Activated CD8-positive, alpha-beta memory T cell treated with anti-CD3 and anti-CD28 coated beads, Interleukin-2, amount 10 ng/mL, durations not matched to agents 7 days and 5 days (primary cell): ENCODE measurements at regions not wholly inside any gene's neighbourhood (a gene's known extent, or its start where the extent isn't known, plus 50 kb on each side); places are given as distances from the start of the nearest gene placed in this dataset.

Experiments used
- ATAC-seq: fragments of 150-1000 bp; cut with Tn5 transposase; one replicate; pipeline ENCODE4 v1.10.0; 2021; ENCODE audit warnings: moderate library complexity
- CTCF ChIA-PET: fragments of 350-600 bp; sonication (Branson Sonifier 250); formaldehyde crosslinking; loops from one replicate; lab custom pipeline; 2021; ENCODE audit warnings: antibody characterized with exemption; lab: Charles Lee
- DNase-seq: peaks from one replicate; pipeline ENCODE4 v3.0.0-alpha.2; 2020
- H3K27ac Mint-ChIP-seq: one replicate; pipeline ENCODE4 v1.8.0; 2021; ENCODE audit warnings: mild to moderate bottlenecking, mixed read lengths
- H3K27me3 Mint-ChIP-seq: one replicate; pipeline ENCODE4 v1.8.0; 2021; ENCODE audit warnings: mixed read lengths
- H3K36me3 Mint-ChIP-seq: one replicate; pipeline ENCODE4 v1.8.0; 2021; ENCODE audit warnings: mild to moderate bottlenecking, mixed read lengths
- H3K4me1 Mint-ChIP-seq: one replicate; pipeline ENCODE4 v1.8.0; 2021; ENCODE audit warnings: mixed read lengths
- H3K4me3 Mint-ChIP-seq: one replicate; pipeline ENCODE4 v1.8.0; 2021; ENCODE audit warnings: mild to moderate bottlenecking, moderate library complexity, mixed read lengths
- H3K9me3 Mint-ChIP-seq: one replicate; pipeline ENCODE4 v1.8.0; 2022; ENCODE audit warnings: low read depth, mixed read lengths

DNA sequence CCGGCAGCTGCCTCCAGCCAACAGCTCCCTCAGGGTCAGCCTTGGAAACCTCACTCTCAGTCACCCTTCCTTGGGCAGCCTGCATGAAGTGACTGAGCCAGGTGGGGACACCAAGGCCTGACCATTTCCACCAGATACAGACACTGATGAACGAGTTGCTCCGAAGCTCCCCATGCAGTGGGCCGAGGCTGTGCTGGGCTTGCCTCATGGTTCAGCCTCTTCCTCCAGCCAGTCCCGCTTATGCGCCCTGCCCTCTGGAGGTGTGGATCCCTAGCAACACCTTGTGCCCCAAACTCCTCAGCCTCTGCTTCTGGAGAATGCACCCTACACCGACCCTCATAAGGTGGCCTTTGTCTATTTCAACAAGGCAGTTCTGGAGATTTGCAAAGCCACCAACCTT, 236.0 kb downstream of the RRAGC start:
- no peaks in the 10 kb centered on the region for H3K27me3 Mint-ChIP-seq
- no peaks in the 10 kb centered on the region for H3K36me3 Mint-ChIP-seq
- no peaks in the 10 kb centered on the region for H3K4me1 Mint-ChIP-seq
- CTCF ChIA-PET, result interaction anchor here (0.7 kb wide), 1 partner anchor 15 kb away, joined by 3 read pairs; no protein-coding TSS in a partner anchor
- ATAC-seq (no peak), DNase-seq (no peak)
- no peak overlapping the region for H3K4me3 Mint-ChIP-seq
- H3K9me3 Mint-ChIP-seq, result no peaks in the 10 kb centered on the region
- no peak overlapping the region for H3K27ac Mint-ChIP-seq

GRCh38 chr1:38622197-38622596, 237.4 kb downstream of the RRAGC start:
- H3K9me3 Mint-ChIP-seq, result no peaks in the 10 kb centered on the region
- no peak overlapping the region for H3K4me3 Mint-ChIP-seq
- ATAC-seq (no peak), DNase-seq (no peak)
- no peak overlapping the region for H3K27ac Mint-ChIP-seq
- peaks cover 7% of the 10 kb centered on the region for H3K27me3 Mint-ChIP-seq
- CTCF ChIA-PET, result no interaction called here
- H3K36me3 Mint-ChIP-seq, result no peaks in the 10 kb centered on the region
- H3K4me1 Mint-ChIP-seq, result no peaks in the 10 kb centered on the region

- no peak overlapping the region for H3K27ac Mint-ChIP-seq
These were observed 242.7 kb downstream of the RRAGC start for GRCh38 chr1:38616846-38617245.

GRCh38 chr1:38615680-38616079, 243.9 kb downstream of the RRAGC start:
- Mint-ChIP-seq H3K9me3 (no peaks in the 10 kb centered on the region), H3K4me1 (no peaks in the 10 kb centered on the region), H3K27ac (no peak overlapping the region), H3K27me3 (peaks cover 22% of the 10 kb centered on the region), H3K36me3 (no peaks in the 10 kb centered on the region), H3K4me3 (no peak overlapping the region)
- DNase-seq (no peak), ATAC-seq (no peak)
- CTCF ChIA-PET, result no interaction called here

More at GRCh38 chr1:38616846-38617245, 242.7 kb downstream of the RRAGC start:
- DNase-seq (no peak), ATAC-seq (no peak)
- Mint-ChIP-seq H3K27me3 (peaks cover 19% of the 10 kb centered on the region), H3K9me3 (no peaks in the 10 kb centered on the region), H3K4me3 (no peak overlapping the region), H3K4me1 (no peaks in the 10 kb centered on the region), H3K36me3 (no peaks in the 10 kb centered on the region)
- CTCF ChIA-PET, result no interaction called here

DNA sequence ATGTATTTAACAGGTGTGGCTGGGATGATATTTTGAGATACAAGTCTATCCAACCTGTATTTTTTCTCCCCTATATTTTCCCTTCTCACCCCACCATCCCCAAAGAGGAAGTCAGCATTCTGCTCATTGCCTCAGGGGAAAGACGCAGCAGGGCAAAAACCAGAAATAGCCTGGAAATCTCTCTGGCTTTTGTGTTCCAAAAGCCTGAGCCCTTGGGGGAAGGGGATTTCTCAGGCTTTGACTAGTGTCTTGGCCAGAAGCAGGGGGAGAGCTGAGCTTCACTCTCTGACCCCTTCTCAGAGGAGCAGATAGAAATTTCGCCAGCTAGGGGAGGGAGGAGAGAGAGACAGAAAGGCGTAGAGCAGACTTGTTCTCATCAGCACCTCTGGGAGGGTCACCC, 244.7 kb downstream of the RRAGC start:
- Mint-ChIP-seq H3K27ac (no peak overlapping the region), H3K27me3 (peaks cover 22% of the 10 kb centered on the region), H3K36me3 (no peaks in the 10 kb centered on the region), H3K4me3 (no peak overlapping the region), H3K4me1 (no peaks in the 10 kb centered on the region), H3K9me3 (no peaks in the 10 kb centered on the region)
- ATAC-seq (no peak), DNase-seq (no peak)
- CTCF ChIA-PET, result no interaction called here

DNA sequence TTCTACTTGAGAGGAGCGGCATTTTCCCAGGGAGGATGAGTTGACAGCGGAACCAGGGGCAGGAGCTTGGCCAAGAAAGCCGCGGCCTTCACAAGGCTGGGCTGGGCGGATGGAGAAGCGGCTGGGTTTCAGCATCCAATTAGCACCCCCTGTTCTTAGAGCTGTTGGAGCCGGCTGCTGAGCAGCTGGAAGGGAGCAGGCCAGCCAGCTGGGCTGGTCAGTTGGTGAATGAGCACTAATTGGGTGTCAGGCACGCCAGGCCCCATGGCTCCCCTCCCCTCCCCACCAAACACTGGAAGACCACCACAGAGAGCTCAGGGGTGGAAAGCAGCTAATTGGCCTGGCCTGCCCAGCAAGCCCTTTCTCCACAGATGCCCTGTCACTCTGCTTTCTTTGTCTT, 245.6 kb downstream of the RRAGC start:
- no peak for DNase-seq
- Mint-ChIP-seq H3K36me3 (no peaks in the 10 kb centered on the region), H3K4me3 (no peak overlapping the region), H3K4me1 (no peaks in the 10 kb centered on the region), H3K27me3 (peaks cover 29% of the 10 kb centered on the region), H3K9me3 (no peaks in the 10 kb centered on the region), H3K27ac (no peak overlapping the region)
- no peak for ATAC-seq
- CTCF ChIA-PET, result no interaction called here

DNA sequence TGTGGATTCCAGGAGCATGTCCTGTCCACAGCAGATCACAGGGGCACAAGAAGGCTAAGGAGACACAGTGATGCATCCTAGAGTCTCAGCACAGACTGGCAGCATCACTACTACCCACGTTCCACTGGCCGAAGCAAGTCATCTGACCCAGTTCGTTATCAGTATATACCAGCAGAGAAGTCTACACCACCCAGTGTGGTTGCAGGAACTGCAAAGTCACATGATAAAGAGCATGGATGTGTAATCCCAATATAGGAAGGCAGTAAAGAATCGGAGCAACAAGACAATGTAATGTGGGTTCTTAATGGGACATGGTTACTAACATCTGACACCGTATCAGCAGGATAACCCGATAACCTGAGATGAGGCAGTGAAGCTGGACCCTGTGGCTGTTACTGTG, 246.6 kb downstream of the RRAGC start:
- no peak overlapping the region for H3K27ac Mint-ChIP-seq
- ATAC-seq (no peak), DNase-seq (no peak)
- H3K27me3 Mint-ChIP-seq, result peaks cover 30% of the 10 kb centered on the region
- no peaks in the 10 kb centered on the region for H3K36me3 Mint-ChIP-seq
- no peak overlapping the region for H3K4me3 Mint-ChIP-seq
- CTCF ChIA-PET, result no interaction called here
- no peaks in the 10 kb centered on the region for H3K4me1 Mint-ChIP-seq
- H3K9me3 Mint-ChIP-seq, result no peaks in the 10 kb centered on the region

DNA sequence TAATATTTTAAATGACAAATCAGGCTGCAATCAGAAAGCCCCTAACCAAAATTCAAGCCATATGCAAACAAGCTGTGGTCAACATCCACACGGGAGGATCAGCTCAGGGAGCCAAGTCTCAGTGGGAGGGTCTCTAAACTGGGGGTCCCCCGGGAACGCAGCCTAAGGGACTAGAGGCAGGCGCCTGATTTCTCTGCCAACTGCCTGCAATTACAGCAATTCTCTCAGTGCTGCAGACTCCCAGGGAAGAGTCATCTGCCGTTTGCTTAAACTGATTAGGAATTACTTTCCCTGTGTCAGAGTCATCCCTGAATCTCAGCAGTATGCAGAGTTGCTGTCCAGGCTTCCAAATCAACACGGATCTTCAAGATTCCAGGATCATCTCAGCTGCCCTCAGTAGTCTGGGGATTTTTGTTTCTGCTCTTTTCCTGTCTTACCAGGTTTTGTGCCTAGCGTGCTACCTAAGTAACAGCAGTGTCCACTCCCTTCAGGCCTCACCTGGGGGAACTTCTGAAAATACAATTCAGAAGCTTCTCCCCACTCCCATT, 247.8 kb downstream of the RRAGC start:
- no peak for ATAC-seq
- DNase-seq, result no peak
- CTCF ChIA-PET, result no interaction called here
- Mint-ChIP-seq H3K27me3 (peaks cover 24% of the 10 kb centered on the region), H3K9me3 (no peaks in the 10 kb centered on the region), H3K4me3 (no peak overlapping the region), H3K27ac (no peak overlapping the region), H3K4me1 (no peaks in the 10 kb centered on the region), H3K36me3 (no peaks in the 10 kb centered on the region)

DNA sequence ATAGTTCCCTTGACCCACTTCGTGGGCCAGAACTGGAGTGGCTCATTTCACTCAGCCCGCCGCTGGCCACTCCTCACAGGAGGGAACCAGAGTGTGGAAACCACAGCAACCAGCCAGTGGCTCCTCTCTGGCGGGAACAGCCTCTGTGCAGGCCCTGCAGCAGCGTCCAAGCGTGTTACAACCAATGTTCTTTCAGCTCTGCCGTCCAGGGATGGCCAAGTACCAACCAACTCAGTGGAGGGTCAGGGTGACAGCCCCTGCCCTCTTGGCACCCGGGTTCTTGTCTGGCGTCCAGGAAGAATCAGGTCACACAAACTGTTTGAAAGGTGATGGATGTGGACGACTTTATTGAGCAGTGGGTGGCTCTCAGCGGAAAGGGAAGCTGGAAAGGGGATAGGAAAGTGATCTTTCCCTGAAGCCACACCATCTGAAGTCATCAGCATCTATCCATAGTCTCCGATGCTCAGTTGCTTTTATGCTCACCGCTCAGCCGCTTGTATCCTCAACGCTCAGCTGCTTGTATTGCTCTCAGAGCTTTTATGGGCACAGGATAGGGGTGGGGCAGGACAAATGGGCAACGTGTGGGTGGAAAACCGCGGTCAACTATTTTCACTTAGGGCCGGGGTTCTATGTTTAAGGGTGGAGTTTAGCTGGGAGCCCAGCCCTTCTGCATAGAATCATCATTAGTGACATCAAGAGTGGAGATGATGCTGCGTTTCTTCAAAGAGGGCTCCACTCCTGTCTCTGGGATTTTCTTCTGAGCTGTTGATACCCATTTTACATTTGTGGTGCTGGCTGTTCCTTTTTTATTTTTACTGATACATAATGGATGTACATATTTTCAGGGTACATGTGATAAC, 250.2 kb downstream of the RRAGC start:
- CTCF ChIA-PET, result interaction anchor here (0.7 to 1.1 kb wide), 3 partner anchors 15 to 211 kb away, joined by 3 to 4 read pairs (median 3); no protein-coding TSS in a partner anchor
- H3K27me3 Mint-ChIP-seq, result peaks cover 18% of the 10 kb centered on the region
- no peak overlapping the region for H3K4me3 Mint-ChIP-seq

GRCh38 chr1:38608202-38608864, 251.2 kb downstream of the RRAGC start:
- CTCF ChIA-PET, result interaction anchor here (0.7 to 1.1 kb wide), 2 partner anchors 16 to 212 kb away, joined by 3 read pairs; no protein-coding TSS in a partner anchor
- DNase-seq (no peak), ATAC-seq (no peak)
- H3K4me1 Mint-ChIP-seq, result no peaks in the 10 kb centered on the region
- peaks cover 18% of the 10 kb centered on the region for H3K27me3 Mint-ChIP-seq
- no peak overlapping the region for H3K27ac Mint-ChIP-seq
- no peak overlapping the region for H3K4me3 Mint-ChIP-seq
- no peaks in the 10 kb centered on the region for H3K9me3 Mint-ChIP-seq
- no peaks in the 10 kb centered on the region for H3K36me3 Mint-ChIP-seq

More for the DNA sequence above, 250.2 kb downstream of the RRAGC start:
- Mint-ChIP-seq H3K4me1 (no peaks in the 10 kb centered on the region), H3K36me3 (no peaks in the 10 kb centered on the region), H3K9me3 (no peaks in the 10 kb centered on the region), H3K27ac (no peak overlapping the region)
- DNase-seq (no peak), ATAC-seq (no peak)

DNA sequence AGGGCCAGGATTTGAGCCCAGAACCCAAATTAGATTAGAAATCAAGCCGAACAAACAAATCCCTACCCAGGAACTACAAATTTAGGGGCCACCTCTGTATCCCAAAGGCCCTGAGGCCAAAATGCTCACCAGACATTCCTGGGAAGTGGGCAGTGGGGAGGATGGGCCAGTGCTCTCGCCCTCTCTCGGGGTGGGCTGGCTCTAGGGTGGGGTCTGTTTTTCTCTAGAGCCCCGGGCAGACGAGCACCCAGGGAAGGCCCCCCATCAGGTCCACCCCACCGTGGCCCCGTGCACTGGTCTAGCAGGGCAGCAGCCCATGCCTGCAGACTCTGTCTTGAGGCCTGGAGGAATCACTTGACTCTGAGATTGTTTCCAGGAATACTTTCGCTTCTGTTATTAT, 252.0 kb downstream of the RRAGC start:
- CTCF ChIA-PET, result no interaction called here
- Mint-ChIP-seq H3K27ac (no peak overlapping the region), H3K27me3 (peaks cover 14% of the 10 kb centered on the region), H3K4me1 (no peaks in the 10 kb centered on the region), H3K36me3 (no peaks in the 10 kb centered on the region), H3K9me3 (no peaks in the 10 kb centered on the region), H3K4me3 (no peak overlapping the region)
- DNase-seq (no peak), ATAC-seq (no peak)

DNA sequence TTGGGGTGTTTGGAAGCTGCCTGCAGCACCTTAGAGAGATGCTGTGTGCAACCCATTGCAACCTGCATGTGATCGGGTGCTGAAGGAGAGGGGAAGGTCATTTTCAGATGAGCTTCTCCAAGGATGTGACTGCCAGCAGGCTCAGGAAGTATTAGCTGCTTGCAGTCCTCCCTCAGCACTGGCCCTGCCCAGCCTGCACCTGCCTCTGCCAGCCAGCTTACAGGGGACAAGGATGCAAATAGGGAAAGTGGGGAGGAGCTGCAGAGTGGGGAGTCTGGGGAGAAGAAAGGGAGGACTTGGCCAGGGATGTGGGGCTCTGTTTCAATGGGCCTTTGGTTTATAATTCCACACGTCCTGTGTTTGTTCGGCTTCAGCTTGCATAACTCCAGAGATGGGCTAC, 254.5 kb downstream of the RRAGC start:
- no peaks in the 10 kb centered on the region for H3K4me1 Mint-ChIP-seq
- H3K27me3 Mint-ChIP-seq, result peaks cover 23% of the 10 kb centered on the region
- H3K4me3 Mint-ChIP-seq, result no peak overlapping the region
- H3K9me3 Mint-ChIP-seq, result no peaks in the 10 kb centered on the region
- ATAC-seq (no peak), DNase-seq (no peak)
- no peaks in the 10 kb centered on the region for H3K36me3 Mint-ChIP-seq
- H3K27ac Mint-ChIP-seq, result no peak overlapping the region
- CTCF ChIA-PET, result no interaction called here

GRCh38 chr1:38603907-38604306, 255.7 kb downstream of the RRAGC start:
- no peak overlapping the region for H3K27ac Mint-ChIP-seq
- no peaks in the 10 kb centered on the region for H3K9me3 Mint-ChIP-seq
- no peak for DNase-seq
- no peaks in the 10 kb centered on the region for H3K4me1 Mint-ChIP-seq
- peaks cover 18% of the 10 kb centered on the region for H3K27me3 Mint-ChIP-seq
- no peak overlapping the region for H3K4me3 Mint-ChIP-seq
- CTCF ChIA-PET, result no interaction called here
- no peaks in the 10 kb centered on the region for H3K36me3 Mint-ChIP-seq
- no peak for ATAC-seq

DNA sequence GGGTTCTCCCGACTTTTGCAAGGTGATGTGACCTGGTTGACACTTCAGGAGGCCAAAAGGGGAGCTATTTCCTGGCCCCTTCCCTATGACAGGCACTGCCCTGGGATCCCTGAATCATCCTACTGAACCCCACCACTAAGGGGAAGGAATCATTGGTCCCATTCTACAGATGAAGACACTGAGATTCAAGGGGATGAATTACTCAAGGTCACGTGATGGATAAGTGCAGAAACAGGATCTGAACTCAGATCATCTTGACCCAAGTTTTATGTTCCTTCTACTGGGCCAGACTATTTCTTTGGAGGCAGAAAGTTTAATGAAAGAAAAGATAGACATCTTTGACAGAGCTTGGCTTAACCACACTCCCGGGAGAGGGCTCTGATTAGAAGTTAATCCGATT, 258.7 kb downstream of the RRAGC start:
- no peaks in the 10 kb centered on the region for H3K4me1 Mint-ChIP-seq
- H3K27ac Mint-ChIP-seq, result no peak overlapping the region
- H3K36me3 Mint-ChIP-seq, result no peaks in the 10 kb centered on the region
- ATAC-seq (no peak), DNase-seq (no peak)
- H3K9me3 Mint-ChIP-seq, result no peaks in the 10 kb centered on the region
- peaks cover 21% of the 10 kb centered on the region for H3K27me3 Mint-ChIP-seq
- CTCF ChIA-PET, result no interaction called here
- no peak overlapping the region for H3K4me3 Mint-ChIP-seq
